HepG2 (cell line): ENCODE measurements at regions not wholly inside any gene's neighbourhood (a gene's known extent, or its start where the extent isn't known, plus 50 kb on each side); places are given as distances from the start of the nearest gene placed in this dataset.

Experiments
- EZH2 ChIP-seq: conservative IDR thresholded peaks from 2 replicates; pipeline ENCODE4 v1.6.1; 2012; ENCODE audit warnings: mild to moderate bottlenecking, low read depth, low read length, moderate library complexity
- SIN3A ChIP-seq: IDR thresholded peaks from 2 replicates; pipeline ENCODE4 v1.6.1; 2011; ENCODE audit warnings: low read depth, mild to moderate bottlenecking, control low read depth, low read length, borderline replicate concordance
- ZNF558 ChIP-seq: sonication (generic); formaldehyde crosslinking; IDR thresholded peaks from 2 replicates; pipeline ENCODE4 v1.9.0; 2022; ENCODE audit warnings: mild to moderate bottlenecking, missing genetic modification reagents, borderline replicate concordance

DNA sequence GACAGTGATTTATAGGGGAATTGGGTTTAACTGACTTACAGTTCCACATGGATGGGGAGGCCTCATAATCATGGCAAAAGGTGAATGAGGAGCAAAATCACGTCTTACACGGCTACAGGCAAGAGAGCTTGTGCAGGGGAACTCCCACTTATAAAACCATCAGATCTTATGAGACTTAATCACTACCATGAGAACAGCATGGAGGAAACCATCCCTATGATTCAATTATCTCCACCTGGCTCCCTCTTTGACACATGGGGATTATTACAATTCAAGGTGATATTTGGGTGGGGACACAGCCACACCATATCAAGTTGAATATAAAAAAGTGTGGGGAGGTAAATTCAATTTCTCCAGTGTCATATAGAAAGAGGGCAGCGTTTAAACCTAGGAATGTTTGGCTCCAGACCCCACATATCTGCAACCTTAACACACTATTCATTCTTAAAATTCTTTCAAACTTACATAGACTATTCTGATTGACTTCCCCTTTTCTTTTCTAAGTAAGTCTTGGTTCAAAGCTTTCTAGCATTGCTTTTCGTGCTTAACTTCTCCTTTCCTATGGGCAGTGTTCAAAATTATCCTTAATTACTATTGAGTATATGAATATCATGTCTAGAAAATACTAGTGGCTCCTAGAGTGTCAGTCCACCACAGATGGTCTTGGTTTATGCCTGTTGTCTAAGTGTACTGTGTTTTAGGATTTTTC is 446.7 kb upstream of the GBE1 start:
- TF ChIP-seq SIN3A: no peak
- no peak for TF ChIP-seq ZNF558 (CRISPR knock-in tag)
- TF ChIP-seq EZH2: no peak
